Lower leg skin (tissue), 3 donors: ENCODE measurements at regions not wholly inside any gene's neighbourhood (a gene's known extent, or its start where the extent isn't known, plus 50 kb on each side); places are given as distances from the start of the nearest gene placed in this dataset.

Source experiments
- CTCF ChIP-seq, 3 donors: fragments of 450-650 bp; IDR thresholded peaks; one replicate each; pipeline ENCODE4 v1.5.1; 2016; ENCODE audit warnings: antibody characterized with exemption in 3 of 3, mild to moderate bottlenecking in 3 of 3, moderate library complexity in 2 of 3
- POLR2A ChIP-seq, 2 donors: fragments of 450-650 bp; IDR thresholded peaks; one replicate each; pipeline ENCODE4 v1.6.1; 2016 to 2017; ENCODE audit warnings: antibody characterized with exemption in 2 of 2, mild to moderate bottlenecking in 1 of 2, moderate library complexity in 1 of 2

- no peak for TF ChIP-seq CTCF (IDR thresholded peaks at IDR 0.05)
- no peak for TF ChIP-seq POLR2A (IDR thresholded peaks at IDR 0.05)
These were observed 136.9 kb upstream of the ANKH start for GRCh38 chr5:15008476-15008875.
